ENCODE measurements at regions not wholly inside any gene's neighbourhood (a gene's known extent, or its start where the extent isn't known, plus 50 kb on each side); places are given as distances from the start of the nearest gene placed in this dataset.
"Not testable (repeated sequence)": the region's sequence is repeated elsewhere in the genome, so short reads cannot be mapped to it uniquely, and the experiment has no call there.

DNA sequence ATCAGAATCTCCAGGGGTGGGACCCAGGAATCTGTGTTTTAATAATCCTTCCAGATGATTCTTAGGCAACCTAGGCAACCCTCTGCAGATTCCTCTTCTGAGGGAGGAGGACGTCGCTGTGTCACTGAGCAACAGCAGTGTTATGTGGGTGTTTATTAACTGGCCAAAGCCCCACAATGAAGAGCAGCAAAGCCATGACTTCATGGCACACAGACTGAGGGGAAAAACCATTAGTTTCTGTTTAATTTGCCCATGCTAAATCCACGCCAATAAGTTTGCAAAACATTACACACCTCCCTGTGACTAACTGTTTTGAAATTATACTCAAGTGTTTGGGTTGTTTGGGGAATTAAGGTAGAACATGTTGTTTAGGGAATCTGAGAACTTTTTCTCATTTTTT is 83.7 kb upstream of the TMED7 start:
- Mint-ChIP-seq H3K27me3 (peaks cover 4% of the 10 kb centered on the region), H3K27ac (no peak overlapping the region), H3K4me3 (no peak overlapping the region), H3K4me1 (no peaks in the 10 kb centered on the region), H3K9me3 (no peaks in the 10 kb centered on the region), H3K36me3 (no peaks in the 10 kb centered on the region)
- CTCF ChIA-PET: interaction anchor here (0.6 kb wide), 1 partner anchor 35 kb away, joined by 4 read pairs; no protein-coding TSS in a partner anchor
- DNase-seq: no peak

DNA sequence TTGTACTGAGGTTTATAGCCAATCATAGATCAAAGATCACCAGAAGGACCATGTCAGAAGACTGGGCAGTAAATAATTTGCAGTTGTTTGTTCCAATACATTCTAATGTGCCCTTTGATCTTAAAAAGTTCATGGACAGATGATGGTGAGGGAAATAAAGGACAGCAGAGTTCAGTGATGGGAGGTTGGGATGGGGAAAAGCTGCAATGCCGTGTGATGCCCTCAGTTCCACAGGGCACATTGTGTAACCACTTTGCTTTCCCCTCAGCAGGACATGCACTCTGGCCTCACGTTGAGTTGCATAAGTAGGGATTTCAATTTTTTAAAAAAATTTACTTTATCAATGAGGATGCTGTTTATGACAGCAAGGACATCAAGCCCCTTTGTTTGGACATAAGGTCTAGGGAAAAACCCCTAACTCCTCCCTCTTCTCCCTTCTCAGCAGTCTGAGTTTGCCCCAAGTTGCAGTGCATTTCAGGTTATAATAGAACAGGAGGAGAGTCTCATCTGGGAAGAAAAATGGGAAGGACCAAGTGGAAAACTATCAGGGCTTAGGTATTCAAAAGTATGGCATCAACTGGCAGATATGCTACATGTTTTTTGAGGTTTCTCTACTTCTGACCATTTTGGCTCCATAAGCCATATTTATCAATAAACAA is 83.1 kb upstream of the TMED7 start:
- DNase-seq: no peak
- CTCF ChIA-PET: no interaction called here
- no peak overlapping the region for H3K27ac Mint-ChIP-seq
- H3K9me3 Mint-ChIP-seq: no peaks in the 10 kb centered on the region
- H3K4me3 Mint-ChIP-seq: no peak overlapping the region
- H3K4me1 Mint-ChIP-seq: no peaks in the 10 kb centered on the region
- no peaks in the 10 kb centered on the region for H3K36me3 Mint-ChIP-seq
- peaks cover 4% of the 10 kb centered on the region for H3K27me3 Mint-ChIP-seq

DNA sequence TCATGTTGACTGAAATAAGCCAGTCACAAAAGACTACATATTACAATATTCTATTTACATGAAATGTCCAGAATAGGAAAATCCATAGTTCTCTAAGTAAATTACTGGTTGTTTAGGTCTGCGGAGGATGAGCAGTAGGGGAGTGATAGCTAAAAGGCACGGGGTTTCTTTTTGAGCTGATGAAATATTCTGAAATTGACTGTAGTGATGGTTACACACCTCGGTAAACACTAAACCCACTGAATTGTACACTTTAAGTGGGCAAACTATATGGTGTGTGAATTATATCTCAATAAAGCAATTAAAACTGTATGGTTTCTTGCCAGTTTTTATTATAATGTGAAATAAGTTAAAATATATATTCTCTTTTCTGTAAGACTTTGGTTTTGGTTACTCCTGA is 77.7 kb upstream of the TMED7 start:
- no peak overlapping the region for H3K4me3 Mint-ChIP-seq
- DNase-seq: no peak

DNA sequence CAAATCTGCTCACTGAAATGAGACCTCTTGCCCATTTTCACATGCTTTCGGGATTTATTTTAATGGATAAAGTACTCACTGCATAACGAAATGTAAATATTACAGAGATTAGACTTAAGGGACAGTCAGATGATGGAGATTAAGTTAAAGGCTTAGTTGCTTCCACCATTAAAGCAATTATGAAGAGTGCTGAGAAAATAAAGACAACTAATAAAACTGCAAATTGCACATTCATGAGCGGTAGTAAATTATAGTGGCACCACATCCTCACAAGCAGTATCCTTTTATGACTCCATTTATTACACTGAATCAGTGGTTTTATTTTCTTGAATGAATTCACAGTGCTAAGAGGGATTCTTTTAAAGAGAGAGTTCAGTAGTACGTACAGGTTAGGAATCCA is 76.2 kb upstream of the TMED7 start:
- Mint-ChIP-seq H3K4me1 (no peaks in the 10 kb centered on the region), H3K36me3 (no peaks in the 10 kb centered on the region), H3K27me3 (peaks cover 3% of the 10 kb centered on the region), H3K4me3 (no peak overlapping the region), H3K27ac (no peak overlapping the region), H3K9me3 (no peaks in the 10 kb centered on the region)
- CTCF ChIA-PET: no interaction called here
- DNase-seq: no peak

More for the DNA sequence above, 77.7 kb upstream of the TMED7 start:
- Mint-ChIP-seq H3K4me1 (no peaks in the 10 kb centered on the region), H3K27me3 (peaks cover 3% of the 10 kb centered on the region), H3K36me3 (no peaks in the 10 kb centered on the region), H3K9me3 (no peaks in the 10 kb centered on the region), H3K27ac (no peak overlapping the region)
- CTCF ChIA-PET: no interaction called here

DNA sequence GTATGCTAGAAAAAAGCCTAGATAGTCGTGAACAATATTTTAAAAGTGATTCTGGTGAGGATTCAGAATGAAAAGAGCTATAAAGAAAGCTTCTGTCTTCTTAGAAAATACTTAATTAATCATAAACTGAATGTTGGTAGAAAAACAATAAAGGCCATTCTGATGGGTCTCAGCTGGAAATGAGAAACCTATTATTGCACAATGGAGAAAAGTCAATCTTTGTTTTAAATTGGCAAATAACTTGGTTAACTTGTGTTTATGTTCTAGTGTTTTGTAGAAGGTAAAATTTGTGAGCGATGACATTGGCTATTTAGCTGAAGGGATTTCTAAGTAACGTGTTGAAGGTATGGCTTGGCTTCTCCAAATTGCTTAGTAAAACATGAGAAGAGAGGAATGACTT is 74.1 kb upstream of the TMED7 start:
- H3K4me1 Mint-ChIP-seq: no peaks in the 10 kb centered on the region
- H3K4me3 Mint-ChIP-seq: no peak overlapping the region
- CTCF ChIA-PET: no interaction called here
- no peaks in the 10 kb centered on the region for H3K9me3 Mint-ChIP-seq
- DNase-seq: no peak
- H3K27me3 Mint-ChIP-seq: peaks cover 3% of the 10 kb centered on the region
- no peaks in the 10 kb centered on the region for H3K36me3 Mint-ChIP-seq
- H3K27ac Mint-ChIP-seq: no peak overlapping the region

DNA sequence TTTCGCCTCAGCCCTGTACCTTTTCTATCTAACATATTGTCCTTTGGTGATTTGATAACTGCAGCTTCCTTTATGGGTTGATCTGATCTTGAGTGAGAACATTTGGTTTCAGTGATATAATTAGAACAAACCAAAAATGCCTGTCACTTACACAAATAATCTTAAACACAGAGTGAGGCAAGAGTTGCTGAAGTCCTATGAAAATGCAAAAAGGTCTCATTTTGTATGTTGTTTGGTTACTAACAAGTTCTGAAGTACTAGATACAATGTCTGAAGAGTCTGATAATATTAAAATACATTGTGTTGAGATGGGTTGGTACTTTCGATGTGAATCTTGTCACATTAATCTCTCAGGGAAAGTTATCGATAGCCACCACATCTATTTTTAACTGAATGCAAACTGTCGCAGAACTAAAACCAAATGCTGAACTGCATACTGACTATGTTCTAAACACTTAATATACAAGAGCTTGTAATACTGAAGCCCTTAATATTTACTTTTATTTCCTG is 70.4 kb upstream of the TMED7 start:
- Mint-ChIP-seq H3K4me1 (no peaks in the 10 kb centered on the region), H3K36me3 (no peaks in the 10 kb centered on the region), H3K27ac (no peak overlapping the region), H3K4me3 (no peak overlapping the region), H3K9me3 (no peaks in the 10 kb centered on the region), H3K27me3 (no peaks in the 10 kb centered on the region)
- DNase-seq: no peak
- CTCF ChIA-PET: interaction anchor here (0.6 kb wide), 1 partner anchor 420 kb away, joined by 4 read pairs; no protein-coding TSS in a partner anchor

DNA sequence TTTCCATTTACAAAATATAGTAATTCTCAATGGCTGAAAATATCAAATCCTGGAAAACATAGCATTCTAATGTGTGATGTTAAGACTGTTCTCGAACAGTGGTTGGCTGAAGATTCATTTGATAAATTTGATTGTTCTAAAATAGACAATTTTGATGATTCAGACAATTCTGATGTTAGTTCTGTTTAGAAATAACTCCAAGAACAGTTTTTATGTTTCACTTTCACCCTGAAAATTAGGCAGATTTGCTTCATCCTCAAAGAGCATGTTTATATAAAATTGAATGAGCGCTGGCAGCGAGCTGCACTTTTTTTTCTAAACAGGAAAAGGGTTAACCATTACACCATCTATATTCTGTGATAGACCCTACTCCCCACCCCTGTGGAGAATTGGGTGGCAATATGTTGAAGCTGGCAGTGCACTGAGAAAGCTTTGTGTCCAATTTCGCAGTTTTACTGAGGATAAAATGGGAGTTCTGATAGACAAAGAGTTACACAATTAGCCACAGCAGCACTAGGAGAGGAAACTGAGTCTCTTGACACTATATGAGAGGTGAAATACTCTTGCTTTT is 69.6 kb upstream of the TMED7 start:
- Mint-ChIP-seq H3K4me1 (no peaks in the 10 kb centered on the region), H3K27me3 (no peaks in the 10 kb centered on the region), H3K9me3 (no peaks in the 10 kb centered on the region), H3K27ac (no peak overlapping the region), H3K4me3 (no peak overlapping the region), H3K36me3 (no peaks in the 10 kb centered on the region)
- CTCF ChIA-PET: no interaction called here
- DNase-seq: no peak

DNA sequence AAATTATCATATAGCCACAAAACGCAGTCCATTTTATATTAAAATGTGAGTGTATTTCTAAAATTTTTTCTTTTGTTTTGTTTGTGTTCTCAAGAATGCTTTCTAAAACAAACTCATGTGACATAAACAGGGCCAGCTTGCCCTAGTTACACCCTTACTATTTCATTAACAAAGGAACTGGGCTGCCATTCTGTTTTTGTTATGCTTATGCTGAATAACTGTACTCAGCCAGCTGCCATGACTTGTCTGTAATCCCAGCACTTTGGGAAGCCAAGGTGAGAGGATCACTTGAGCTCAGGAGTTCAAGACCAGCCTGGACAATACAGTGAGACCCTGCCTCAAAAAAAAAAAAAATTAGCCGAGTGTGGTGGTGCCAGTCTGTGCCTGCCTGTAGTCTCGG is 66.0 kb upstream of the TMED7 start:
- H3K36me3 Mint-ChIP-seq, H3K27me3 Mint-ChIP-seq, CTCF ChIA-PET, DNase-seq, H3K27ac Mint-ChIP-seq, H3K4me1 Mint-ChIP-seq, H3K4me3 Mint-ChIP-seq, H3K9me3 Mint-ChIP-seq: not testable (repeated sequence)

DNA sequence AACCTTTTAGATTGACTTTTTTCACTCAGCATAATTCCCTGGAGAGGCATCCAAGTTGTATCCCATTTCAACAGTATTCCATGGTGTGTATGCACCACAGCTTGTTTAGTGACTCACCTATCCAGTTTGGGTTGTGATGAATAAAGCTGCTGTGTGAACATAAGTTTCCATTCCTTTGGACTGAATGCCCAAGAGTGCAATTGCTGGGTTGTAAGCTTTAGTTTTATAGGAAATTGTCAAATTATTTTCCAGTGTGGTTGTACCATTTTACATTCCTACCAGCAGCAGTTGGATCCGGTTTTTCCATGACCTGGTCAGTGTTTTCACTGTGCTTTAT is 60.9 kb upstream of the TMED7 start:
- Mint-ChIP-seq H3K4me3 (no peak overlapping the region), H3K27ac (no peak overlapping the region), H3K9me3 (no peaks in the 10 kb centered on the region), H3K27me3 (peaks cover 10% of the 10 kb centered on the region), H3K4me1 (no peaks in the 10 kb centered on the region), H3K36me3 (no peaks in the 10 kb centered on the region)
- CTCF ChIA-PET: no interaction called here
- no peak for DNase-seq

DNA sequence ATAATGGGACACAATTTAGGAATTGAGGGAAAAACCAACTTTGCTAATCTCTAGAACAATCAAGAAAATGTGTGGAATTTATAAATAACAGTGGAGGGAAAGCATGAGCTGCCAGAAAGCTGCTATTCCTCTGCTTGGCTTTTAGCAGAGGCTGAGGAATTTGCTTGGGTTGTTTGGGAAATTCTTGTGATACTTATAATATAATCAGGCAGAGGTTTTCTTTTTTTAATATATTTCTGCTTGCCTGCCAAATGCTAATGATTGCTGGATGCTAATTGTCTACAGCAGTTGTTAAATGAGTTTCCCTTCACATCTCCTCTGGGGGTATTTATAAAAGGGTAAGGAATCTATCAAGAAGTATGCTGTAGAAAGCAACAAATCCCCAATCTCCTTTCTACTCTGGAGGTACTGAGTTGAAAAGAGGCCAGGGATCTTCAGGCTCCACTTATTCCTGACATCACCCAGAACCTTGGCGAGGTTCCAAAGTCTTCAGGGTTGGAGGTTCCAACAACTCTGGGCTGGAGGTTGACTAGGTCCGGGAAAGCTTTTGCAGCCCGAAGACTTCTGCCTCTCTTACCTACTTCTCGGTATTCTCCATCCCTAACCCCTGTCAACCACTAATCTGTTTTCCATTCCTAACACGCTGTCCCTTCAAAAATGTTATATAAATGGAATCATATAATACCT is 60.4 kb upstream of the TMED7 start:
- Mint-ChIP-seq H3K4me3 (no peak overlapping the region), H3K36me3 (no peaks in the 10 kb centered on the region), H3K27me3 (peaks cover 10% of the 10 kb centered on the region), H3K27ac (no peak overlapping the region), H3K9me3 (no peaks in the 10 kb centered on the region), H3K4me1 (no peaks in the 10 kb centered on the region)
- CTCF ChIA-PET: no interaction called here
- DNase-seq: no peak

DNA sequence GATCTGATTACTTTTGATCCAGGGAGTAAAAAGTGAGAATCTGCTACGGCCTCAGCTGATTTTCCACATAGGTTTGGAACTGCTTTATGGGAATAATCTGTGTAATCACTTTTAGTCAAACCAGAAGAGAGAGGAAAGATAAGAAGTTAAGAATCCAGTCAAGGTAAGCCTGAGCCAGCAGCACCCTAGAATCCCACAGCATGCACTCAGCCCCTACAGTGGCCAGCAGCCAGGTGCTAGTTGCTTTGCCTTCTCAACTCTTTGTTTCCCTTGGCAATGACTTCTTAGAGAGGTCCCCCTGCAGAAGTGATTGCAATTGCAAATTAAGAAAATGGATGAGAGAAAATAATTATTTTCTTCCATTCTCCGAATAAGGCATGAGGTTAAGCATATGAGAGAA is 59.7 kb upstream of the TMED7 start:
- H3K4me1 Mint-ChIP-seq: no peaks in the 10 kb centered on the region
- H3K27me3 Mint-ChIP-seq: peaks cover 10% of the 10 kb centered on the region
- no peaks in the 10 kb centered on the region for H3K9me3 Mint-ChIP-seq

DNA sequence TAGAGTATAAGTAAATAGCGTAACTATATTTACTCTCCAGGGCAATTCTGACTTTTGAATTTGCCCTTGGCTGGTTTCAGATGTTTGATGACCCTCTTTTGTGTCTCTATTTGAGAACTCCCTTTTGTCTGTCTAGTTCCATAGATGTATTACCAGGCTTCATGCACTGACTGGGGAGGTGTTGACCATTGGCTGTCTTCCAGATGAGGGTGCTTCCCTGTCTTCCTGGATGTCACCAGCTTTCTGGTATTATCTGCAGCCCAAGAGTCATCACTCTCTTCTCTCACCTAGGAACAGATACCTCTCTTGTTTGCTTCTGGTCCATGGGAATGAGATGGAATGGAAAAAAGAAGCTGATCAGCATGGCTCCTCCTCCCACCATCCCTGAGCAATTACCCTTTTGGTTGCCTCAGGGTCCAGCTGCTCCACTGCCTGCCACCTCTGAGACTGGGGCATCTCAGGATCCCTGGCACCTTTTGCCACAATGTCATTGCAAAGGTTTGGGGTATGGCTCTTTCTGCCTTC is 58.7 kb upstream of the TMED7 start:
- no peak for DNase-seq
- Mint-ChIP-seq H3K27ac (no peak overlapping the region), H3K36me3 (no peaks in the 10 kb centered on the region), H3K9me3 (no peaks in the 10 kb centered on the region), H3K4me3 (no peak overlapping the region), H3K4me1 (no peaks in the 10 kb centered on the region), H3K27me3 (peaks cover 10% of the 10 kb centered on the region)
- CTCF ChIA-PET: no interaction called here

More for the DNA sequence above, 59.7 kb upstream of the TMED7 start:
- Mint-ChIP-seq H3K4me3 (no peak overlapping the region), H3K36me3 (no peaks in the 10 kb centered on the region), H3K27ac (no peak overlapping the region)
- CTCF ChIA-PET: no interaction called here
- no peak for DNase-seq

DNA sequence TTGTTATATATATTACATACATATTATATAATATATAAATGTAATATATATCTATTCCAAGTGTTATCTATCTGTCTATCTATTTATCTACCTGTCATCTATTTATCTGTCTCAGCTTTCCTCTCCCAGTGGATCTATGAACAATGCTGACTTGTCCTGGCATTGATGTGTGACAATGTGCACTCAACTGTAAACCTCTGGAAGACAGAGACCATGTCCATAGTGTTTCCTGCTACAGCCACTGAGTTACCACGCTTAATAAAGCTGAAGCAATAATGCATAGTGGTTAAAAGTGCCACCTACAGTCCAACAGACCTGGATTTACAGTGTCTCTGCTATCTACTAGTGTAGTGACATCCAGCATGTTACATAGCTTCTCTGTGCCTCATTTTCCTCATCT is 57.2 kb upstream of the TMED7 start:
- Mint-ChIP-seq H3K27ac (no peak overlapping the region), H3K4me3 (no peak overlapping the region), H3K9me3 (no peaks in the 10 kb centered on the region), H3K4me1 (no peaks in the 10 kb centered on the region), H3K36me3 (no peaks in the 10 kb centered on the region), H3K27me3 (peaks cover 10% of the 10 kb centered on the region)
- no peak for DNase-seq
- CTCF ChIA-PET: no interaction called here
